BLaER1 treated with 17β-estradiol and CSF1 and Interleukin-3, amounts not matched to agents 10 nM and 100 nM (cell line): ENCODE measurements at regions not wholly inside any gene's neighbourhood (a gene's known extent, or its start where the extent isn't known, plus 50 kb on each side); places are given as distances from the start of the nearest gene placed in this dataset.

Source experiments
- H3K27ac ChIP-seq, 11 experiments: shearing (Covaris generic); formaldehyde crosslinking; 2 replicates each; pipeline ENCODE4 v1.8.1; 2022
- H3K27me3 ChIP-seq, 11 experiments: shearing (Covaris generic); formaldehyde crosslinking; 2 replicates each; pipeline ENCODE4 v1.8.1; 2022
- H3K36me3 ChIP-seq, 11 experiments: shearing (Covaris generic); formaldehyde crosslinking; 2 replicates each; pipeline ENCODE4 v1.8.1; 2022
- H3K4me1 ChIP-seq, 10 experiments: shearing (Covaris generic); formaldehyde crosslinking; 2 replicates each; pipeline ENCODE4 v1.8.1; 2022
- H3K4me2 ChIP-seq, 11 experiments: shearing (Covaris generic); formaldehyde crosslinking; 2 replicates each; pipeline ENCODE4 v1.8.1; 2022
- H3K4me3 ChIP-seq, 10 experiments: shearing (Covaris generic); formaldehyde crosslinking; 2 replicates each; pipeline ENCODE4 v1.8.1; 2022
- H3K9ac ChIP-seq, 11 experiments: shearing (Covaris generic); formaldehyde crosslinking; 2 replicates each; pipeline ENCODE4 v1.8.1; 2022
- H3K9me3 ChIP-seq, 11 experiments: shearing (Covaris generic); formaldehyde crosslinking; replicated peaks in 1 of 11; 2 replicates each; pipeline ENCODE4 v1.8.1; 2022
- H4K20me1 ChIP-seq, 11 experiments: shearing (Covaris generic); formaldehyde crosslinking; 2 replicates each; pipeline ENCODE4 v1.8.1; 2022
- Cebpa-rat ChIP-seq, 11 experiments: shearing (Covaris generic); IDR thresholded peaks; 2 replicates each; pipeline ENCODE4 v1.8.1; 2022

- no peak overlapping the region for H3K27ac ChIP-seq
Measured at GRCh38 chr11:91792779-91793262, 431.8 kb upstream of the FAT3 start.

GRCh38 chr11:91791171-91791468 is 433.5 kb upstream of the FAT3 start:
- H3K36me3 ChIP-seq = no peaks in the 10 kb centered on the region
- no peaks in the 10 kb centered on the region for H3K9me3 ChIP-seq
- no peak overlapping the region for H3K4me3 ChIP-seq
- H4K20me1 ChIP-seq = no peaks in the 10 kb centered on the region
- TF ChIP-seq Cebpa-rat (IDR thresholded peaks at IDR 0.05) = no peak
- H3K4me2 ChIP-seq = no peak overlapping the region
- H3K9ac ChIP-seq = no peak overlapping the region
- no peaks in the 10 kb centered on the region for H3K4me1 ChIP-seq
- no peak overlapping the region for H3K27ac ChIP-seq
- no peaks in the 10 kb centered on the region for H3K27me3 ChIP-seq

More at GRCh38 chr11:91792779-91793262, 431.8 kb upstream of the FAT3 start:
- no peak overlapping the region for H3K9ac ChIP-seq
- TF ChIP-seq Cebpa-rat (IDR thresholded peaks at IDR 0.05) = no peak
- H3K36me3 ChIP-seq = no peaks in the 10 kb centered on the region
- no peak overlapping the region for H3K4me2 ChIP-seq
- no peaks in the 10 kb centered on the region for H3K4me1 ChIP-seq
- H4K20me1 ChIP-seq = no peaks in the 10 kb centered on the region
- H3K27me3 ChIP-seq = no peaks in the 10 kb centered on the region
- H3K9me3 ChIP-seq = no peaks in the 10 kb centered on the region
- no peak overlapping the region for H3K4me3 ChIP-seq

GRCh38 chr11:91790346-91791170 is 434.1 kb upstream of the FAT3 start:
- Histone ChIP-seq H3K4me3 (no peak overlapping the region), H3K4me1 (no peaks in the 10 kb centered on the region), H3K27ac (no peak overlapping the region), H3K36me3 (no peaks in the 10 kb centered on the region), H3K9ac (no peak overlapping the region), H3K9me3 (no peaks in the 10 kb centered on the region), H4K20me1 (no peaks in the 10 kb centered on the region), H3K4me2 (no peak overlapping the region), H3K27me3 (no peaks in the 10 kb centered on the region)
- TF ChIP-seq Cebpa-rat (IDR thresholded peaks at IDR 0.05) = no peak

- Histone ChIP-seq H3K4me1 (no peaks in the 10 kb centered on the region), H3K4me2 (no peak overlapping the region), H3K9ac (no peak overlapping the region), H3K27ac (no peak overlapping the region), H3K36me3 (no peaks in the 10 kb centered on the region), H4K20me1 (no peaks in the 10 kb centered on the region), H3K27me3 (no peaks in the 10 kb centered on the region), H3K4me3 (no peak overlapping the region), H3K9me3 (peaks cover 0 to 5% (median under 1%) of the 10 kb centered on the region in 11 experiments; a peak in 7 of 22 replicates)
- TF ChIP-seq Cebpa-rat (IDR thresholded peaks at IDR 0.05) = no peak
Measured at GRCh38 chr11:91788764-91789163, 435.9 kb upstream of the FAT3 start.

GRCh38 chr11:91786097-91786496 is 438.5 kb upstream of the FAT3 start:
- Histone ChIP-seq H3K4me2 (no peak overlapping the region), H3K4me1 (no peaks in the 10 kb centered on the region), H3K27me3 (no peaks in the 10 kb centered on the region), H3K4me3 (no peak overlapping the region), H3K36me3 (no peaks in the 10 kb centered on the region), H3K9me3 (peaks cover 9 to 20% (median 14%) of the 10 kb centered on the region in 11 experiments), H4K20me1 (no peaks in the 10 kb centered on the region), H3K27ac (no peak overlapping the region), H3K9ac (no peak overlapping the region)
- TF ChIP-seq Cebpa-rat (IDR thresholded peaks at IDR 0.05) = no peak

- H3K9me3 ChIP-seq = peaks cover 9 to 20% (median 14%) of the 10 kb centered on the region in 11 experiments
- no peaks in the 10 kb centered on the region for H3K27me3 ChIP-seq
- no peaks in the 10 kb centered on the region for H4K20me1 ChIP-seq
- H3K27ac ChIP-seq = no peak overlapping the region
- no peak overlapping the region for H3K9ac ChIP-seq
- TF ChIP-seq Cebpa-rat (IDR thresholded peaks at IDR 0.05) = no peak
- no peak overlapping the region for H3K4me2 ChIP-seq
- no peaks in the 10 kb centered on the region for H3K36me3 ChIP-seq
- no peak overlapping the region for H3K4me3 ChIP-seq
- H3K4me1 ChIP-seq = no peaks in the 10 kb centered on the region
Measured at GRCh38 chr11:91783173-91783572, 441.4 kb upstream of the FAT3 start.

GRCh38 chr11:91778758-91779157 is 445.9 kb upstream of the FAT3 start:
- Histone ChIP-seq H3K36me3 (no peaks in the 10 kb centered on the region), H3K4me3 (no peak overlapping the region), H3K27ac (no peak overlapping the region), H3K9ac (no peak overlapping the region), H3K4me2 (no peak overlapping the region), H4K20me1 (no peaks in the 10 kb centered on the region), H3K27me3 (no peaks in the 10 kb centered on the region), H3K4me1 (no peaks in the 10 kb centered on the region), H3K9me3 (peaks cover 9 to 16% (median 13%) of the 10 kb centered on the region in 11 experiments)
- no peak for TF ChIP-seq Cebpa-rat (IDR thresholded peaks at IDR 0.05)

GRCh38 chr11:91776655-91777054 is 448.0 kb upstream of the FAT3 start:
- H3K9me3 ChIP-seq = no peaks in the 10 kb centered on the region
- H3K27ac ChIP-seq = no peak overlapping the region
- no peaks in the 10 kb centered on the region for H3K36me3 ChIP-seq
- H3K4me2 ChIP-seq = no peak overlapping the region
- no peak for TF ChIP-seq Cebpa-rat (IDR thresholded peaks at IDR 0.05)
- H3K9ac ChIP-seq = no peak overlapping the region
- H3K4me3 ChIP-seq = no peak overlapping the region
- no peaks in the 10 kb centered on the region for H3K27me3 ChIP-seq
- H4K20me1 ChIP-seq = no peaks in the 10 kb centered on the region
- no peaks in the 10 kb centered on the region for H3K4me1 ChIP-seq

GRCh38 chr11:91773090-91773489 is 451.5 kb upstream of the FAT3 start:
- Histone ChIP-seq H3K27me3 (no peaks in the 10 kb centered on the region), H3K4me3 (no peak overlapping the region), H3K36me3 (no peaks in the 10 kb centered on the region), H3K27ac (no peak overlapping the region), H3K4me2 (no peak overlapping the region), H3K4me1 (no peaks in the 10 kb centered on the region), H3K9ac (no peak overlapping the region), H4K20me1 (no peaks in the 10 kb centered on the region), H3K9me3 (no peaks in the 10 kb centered on the region)
- TF ChIP-seq Cebpa-rat (IDR thresholded peaks at IDR 0.05) = no peak

- TF ChIP-seq Cebpa-rat (IDR thresholded peaks at IDR 0.05) = no peak
- Histone ChIP-seq H4K20me1 (no peaks in the 10 kb centered on the region), H3K27me3 (no peaks in the 10 kb centered on the region), H3K4me2 (no peak overlapping the region), H3K9ac (no peak overlapping the region), H3K36me3 (no peaks in the 10 kb centered on the region), H3K9me3 (no peaks in the 10 kb centered on the region), H3K4me3 (no peak overlapping the region), H3K4me1 (no peaks in the 10 kb centered on the region), H3K27ac (no peak overlapping the region)
Measured at GRCh38 chr11:91771961-91772360, 452.7 kb upstream of the FAT3 start.
